NCI-H2196 (cell line): ENCODE measurements at regions not wholly inside any gene's neighbourhood (a gene's known extent, or its start where the extent isn't known, plus 50 kb on each side); places are given as distances from the start of the nearest gene placed in this dataset.
"Not testable (repeated sequence)": the region's sequence is repeated elsewhere in the genome, so short reads cannot be mapped to it uniquely, and the experiment has no call there.

Source experiments
- DNase-seq: peaks from one replicate; lab custom pipeline; 2025; ENCODE audit not compliant: unreplicated experiment; lab: John Stamatoyannopoulos, UW

GRCh38 chr18:34467058-34467457 is 242.3 kb upstream of the NOL4 start:
- no peak for DNase-seq

DNA sequence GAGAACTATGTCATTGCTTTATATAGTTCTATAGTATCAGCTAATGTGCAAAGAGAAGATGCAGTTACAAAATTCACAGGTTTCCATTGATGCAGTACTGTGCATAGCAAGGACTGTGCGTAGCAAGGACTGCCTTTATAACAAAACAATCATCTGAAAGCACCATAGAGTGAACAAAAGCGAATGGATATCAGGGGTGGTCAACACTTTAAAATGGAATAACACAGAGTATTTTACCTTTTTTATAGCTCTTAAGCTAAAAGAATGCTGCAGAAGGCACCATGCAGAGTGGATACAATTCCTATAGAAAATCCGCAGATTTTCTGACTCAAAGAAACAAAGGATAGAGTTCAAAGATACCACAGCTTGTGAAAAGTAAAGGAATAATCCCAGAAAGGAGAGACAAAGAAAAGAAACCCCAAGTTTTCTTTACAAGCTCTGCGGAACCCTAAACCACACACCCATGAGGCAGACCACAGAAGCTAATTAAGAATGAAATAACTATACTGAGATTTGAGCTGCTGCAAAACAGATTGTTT is 229.9 kb upstream of the DTNA start:
- DNase-seq = no peak

DNA sequence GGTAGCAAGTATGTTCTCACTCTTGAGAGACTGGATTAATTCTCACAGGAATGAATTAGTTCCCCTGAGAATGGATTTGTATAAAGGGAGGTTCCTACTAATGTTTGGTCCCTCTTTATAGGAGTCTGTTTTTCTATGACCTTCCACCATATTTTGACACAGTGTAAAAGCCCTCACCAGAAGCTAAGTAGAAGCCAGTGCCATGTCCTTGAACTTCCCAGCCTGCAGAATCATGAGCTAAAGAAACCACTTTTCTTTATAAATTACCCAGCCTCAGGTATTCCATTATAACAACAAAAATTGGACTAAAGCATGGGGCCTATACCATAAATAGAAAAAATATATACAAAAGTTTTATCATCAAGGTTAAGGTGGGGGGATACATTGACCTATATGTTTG is 227.9 kb upstream of the DTNA start:
- no peak for DNase-seq

GRCh38 chr18:34483198-34483597 is 226.9 kb upstream of the DTNA start:
- no peak for DNase-seq

- no peak for DNase-seq
Measured at GRCh38 chr18:34491719-34492118, 218.4 kb upstream of the DTNA start.

DNA sequence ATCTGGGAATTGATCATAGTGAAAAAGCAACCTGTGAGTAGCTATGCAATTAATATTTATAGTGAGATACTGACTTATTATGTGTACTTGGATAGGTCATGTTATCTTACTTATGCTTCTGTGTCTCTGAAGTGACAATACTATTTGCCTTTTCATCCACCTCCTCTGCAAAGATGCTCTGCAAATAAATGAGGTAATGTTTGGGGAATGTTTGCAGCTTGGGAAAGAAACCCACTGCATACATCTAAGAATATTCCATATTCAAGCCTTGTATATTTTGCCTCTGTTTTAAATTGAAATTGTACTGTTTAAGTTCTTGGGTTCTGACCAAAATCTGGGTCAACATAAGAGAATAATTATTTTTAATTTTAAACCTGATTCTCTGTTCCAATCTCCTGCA is 217.4 kb upstream of the DTNA start:
- DNase-seq = peak; percentile 45

GRCh38 chr18:34493099-34493544 is 217.0 kb upstream of the DTNA start:
- DNase-seq = peak; percentile 85

DNA sequence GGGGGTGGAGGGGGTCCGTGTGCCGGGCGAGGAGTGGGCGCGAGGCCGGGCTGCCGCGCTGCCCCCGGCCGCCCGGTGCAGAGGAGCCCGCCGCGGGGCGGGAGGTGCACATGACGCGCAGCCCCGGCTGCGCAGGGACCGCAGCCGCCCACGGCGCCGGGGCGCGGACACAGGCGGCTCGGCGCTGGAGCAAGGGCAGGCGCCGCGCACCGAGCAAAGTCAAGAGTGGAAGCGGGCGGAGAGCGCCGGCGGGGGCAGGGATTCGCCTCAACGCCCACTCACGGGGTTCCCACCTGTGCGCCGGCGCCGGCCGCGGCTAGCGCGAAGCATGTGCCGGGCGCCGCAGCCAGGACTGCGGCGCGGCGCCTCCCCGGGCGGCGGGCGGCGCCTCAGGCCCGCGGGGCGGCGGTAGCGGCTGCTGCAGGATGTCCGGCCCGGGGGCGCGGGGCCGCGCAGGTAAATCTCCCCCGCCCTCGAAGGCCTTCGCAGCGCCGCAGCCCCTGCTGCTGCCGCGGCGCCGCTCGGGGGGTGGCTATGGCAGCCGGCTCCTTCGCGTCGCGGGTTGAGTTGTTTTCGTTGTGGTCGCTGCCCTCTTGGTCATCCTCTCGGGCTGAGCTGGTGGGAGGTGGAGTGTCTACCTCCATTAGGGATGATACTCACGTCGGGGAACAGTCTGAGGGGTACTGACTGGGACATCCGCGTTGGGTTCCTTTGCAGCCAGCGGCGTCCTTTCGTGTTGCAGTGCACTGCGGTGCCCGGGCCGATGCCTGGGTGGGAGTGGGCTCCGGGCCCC is 216.3 kb upstream of the DTNA start:
- peak; percentile 58 for DNase-seq

- DNase-seq = no peak
Measured at GRCh38 chr18:34494359-34494696, 215.8 kb upstream of the DTNA start.

DNA sequence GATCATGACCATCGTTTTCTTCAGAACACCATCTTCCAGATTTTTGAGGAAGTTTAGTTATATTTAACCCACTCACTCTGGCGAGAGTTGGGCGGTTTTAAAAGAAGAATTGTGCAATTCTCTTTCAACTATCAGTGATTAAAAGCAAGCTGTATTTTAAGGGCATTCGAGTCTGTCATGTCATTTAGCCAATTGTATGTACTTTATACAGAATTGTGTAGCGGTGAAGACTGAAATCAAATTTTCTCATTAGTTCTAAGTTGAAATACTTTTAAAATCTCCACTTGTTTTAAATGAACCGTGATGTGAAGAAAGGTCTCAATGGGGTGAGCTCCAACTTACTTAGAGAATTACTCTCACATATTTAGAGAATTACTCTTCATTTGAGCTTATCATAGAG is 214.6 kb upstream of the DTNA start:
- no peak for DNase-seq

DNA sequence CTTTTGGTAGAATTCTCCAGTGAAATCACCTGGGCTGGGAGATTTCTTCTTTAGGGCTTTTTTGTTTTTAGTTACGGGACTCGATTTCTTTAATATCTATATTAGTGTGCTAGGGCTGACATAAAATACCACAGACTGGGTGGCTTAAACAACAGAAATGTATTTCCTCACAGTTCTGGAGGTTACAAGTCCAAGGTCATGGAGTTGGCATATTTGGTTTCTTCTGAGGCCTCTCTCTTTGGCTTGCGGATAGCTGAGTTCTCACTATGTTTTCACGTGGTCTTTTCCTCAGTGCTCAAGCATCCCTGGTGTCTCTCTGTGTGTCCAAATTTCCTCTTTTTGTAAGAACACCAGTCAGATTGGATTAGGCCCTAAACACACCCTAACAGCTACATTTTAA is 208.5 kb upstream of the DTNA start:
- DNase-seq = no peak

DNA sequence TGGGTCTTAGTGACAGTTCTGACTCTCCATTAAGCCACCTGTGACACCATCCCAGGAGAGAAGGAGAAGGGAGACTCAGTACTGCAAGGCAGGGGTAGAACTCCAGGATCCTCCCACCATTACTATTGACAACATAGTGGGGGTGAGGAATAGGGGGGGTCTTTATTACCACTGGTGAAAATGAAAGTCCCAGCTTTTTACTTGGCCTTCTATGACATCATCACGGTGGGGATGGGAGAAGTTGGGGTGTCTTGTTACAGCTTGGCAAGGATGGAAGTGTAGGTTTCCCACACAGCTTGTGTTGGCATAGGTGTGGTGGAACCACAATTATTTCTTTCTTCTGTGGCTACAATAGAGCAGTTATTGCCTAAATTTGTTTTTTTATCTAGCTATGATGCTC is 203.9 kb upstream of the DTNA start:
- no peak for DNase-seq

GRCh38 chr18:34509163-34509562 is 200.9 kb upstream of the DTNA start:
- no peak for DNase-seq

GRCh38 chr18:34509879-34510586 is 200.1 kb upstream of the DTNA start:
- no peak for DNase-seq

- DNase-seq = no peak
Measured at GRCh38 chr18:34510926-34511325, 199.2 kb upstream of the DTNA start.

- DNase-seq = no peak
Measured at GRCh38 chr18:34511435-34511834, 198.7 kb upstream of the DTNA start.

- no peak for DNase-seq
Measured at GRCh38 chr18:34511879-34512278, 198.2 kb upstream of the DTNA start.

DNA sequence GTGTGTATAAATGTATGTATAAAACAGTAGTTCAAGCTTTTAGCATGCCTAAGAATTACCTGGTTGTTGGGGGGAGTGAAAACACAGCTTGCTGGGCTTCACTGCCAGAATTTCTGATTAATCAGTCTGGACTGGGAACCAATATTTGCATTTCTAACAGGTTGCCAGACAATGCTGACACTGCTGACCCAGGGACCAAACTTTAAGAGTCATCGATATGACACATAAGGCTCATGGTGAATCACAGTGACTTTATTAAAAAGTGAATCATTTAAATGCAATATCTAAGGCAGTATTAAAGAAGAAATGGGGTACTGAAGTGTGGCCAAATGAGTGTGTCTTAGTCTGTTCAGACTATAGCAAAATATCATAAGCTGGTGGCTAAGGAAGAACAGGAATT is 195.9 kb upstream of the DTNA start:
- DNase-seq = no peak

DNA sequence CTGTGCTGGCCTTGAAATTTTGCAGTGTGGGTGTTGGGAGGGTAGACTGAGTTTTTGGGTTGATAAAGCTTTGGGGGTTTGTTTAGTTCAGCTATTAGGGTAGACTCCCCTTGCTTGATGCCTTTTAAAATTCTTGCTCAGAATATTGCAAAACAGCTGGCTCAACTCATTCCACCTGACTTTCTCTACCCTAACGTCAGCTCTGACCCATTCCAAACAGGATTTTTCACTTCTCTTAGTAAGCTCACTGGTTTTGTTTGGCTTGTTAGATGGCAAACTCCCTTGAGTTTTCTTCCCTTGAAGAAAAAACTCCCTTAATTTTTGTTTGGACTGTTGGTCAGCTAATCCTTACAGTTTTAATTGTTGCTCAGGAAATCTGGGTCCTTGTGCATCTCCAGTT is 195.1 kb upstream of the DTNA start:
- no peak for DNase-seq

GRCh38 chr18:34516355-34516754 is 193.7 kb upstream of the DTNA start:
- DNase-seq = not testable (repeated sequence)

DNA sequence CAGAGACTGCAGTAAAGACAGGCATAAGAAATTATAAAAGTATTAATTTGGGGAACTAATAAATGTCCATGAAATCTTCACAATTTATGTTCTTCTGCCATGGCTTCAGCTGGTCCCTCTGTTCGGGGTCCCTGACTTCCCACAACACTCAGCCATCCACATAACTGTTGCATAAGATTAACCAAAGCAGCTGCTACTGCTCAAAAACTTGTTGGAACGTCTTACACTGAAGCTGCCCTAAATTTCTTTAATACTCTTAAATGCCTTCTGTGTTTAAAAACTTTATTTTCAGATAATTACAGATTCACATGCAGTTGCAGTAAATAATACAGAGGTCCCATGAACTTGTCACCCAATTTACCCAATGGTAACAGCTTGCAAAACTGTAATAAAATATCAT is 193.1 kb upstream of the DTNA start:
- DNase-seq = not testable (repeated sequence)

DNA sequence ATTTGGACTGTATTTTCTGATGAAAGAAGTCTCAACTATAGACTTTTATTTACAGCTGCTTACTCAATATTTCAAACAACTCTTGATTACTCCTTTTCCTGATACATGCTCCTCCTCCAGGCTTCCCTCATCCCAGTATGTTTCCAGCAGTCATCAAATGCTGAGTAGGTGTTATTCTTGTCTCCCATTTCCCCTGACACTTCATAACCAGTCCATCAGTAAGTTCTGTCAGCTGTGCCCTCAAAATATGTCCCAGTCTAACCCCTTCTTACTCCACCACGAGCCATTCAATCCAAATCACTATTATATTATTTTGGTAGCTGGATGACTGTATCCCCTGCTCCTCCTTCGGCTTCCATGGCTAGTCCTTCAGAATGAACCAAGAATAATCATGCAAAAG is 189.1 kb upstream of the DTNA start:
- no peak for DNase-seq
